Islet precursor cell (in vitro differentiated cells): ENCODE measurements at regions not wholly inside any gene's neighbourhood (a gene's known extent, or its start where the extent isn't known, plus 50 kb on each side); places are given as distances from the start of the nearest gene placed in this dataset.

Experiments
- DNase-seq: peaks from one replicate; pipeline ENCODE4 v3.0.0-alpha.2; 2018

DNA sequence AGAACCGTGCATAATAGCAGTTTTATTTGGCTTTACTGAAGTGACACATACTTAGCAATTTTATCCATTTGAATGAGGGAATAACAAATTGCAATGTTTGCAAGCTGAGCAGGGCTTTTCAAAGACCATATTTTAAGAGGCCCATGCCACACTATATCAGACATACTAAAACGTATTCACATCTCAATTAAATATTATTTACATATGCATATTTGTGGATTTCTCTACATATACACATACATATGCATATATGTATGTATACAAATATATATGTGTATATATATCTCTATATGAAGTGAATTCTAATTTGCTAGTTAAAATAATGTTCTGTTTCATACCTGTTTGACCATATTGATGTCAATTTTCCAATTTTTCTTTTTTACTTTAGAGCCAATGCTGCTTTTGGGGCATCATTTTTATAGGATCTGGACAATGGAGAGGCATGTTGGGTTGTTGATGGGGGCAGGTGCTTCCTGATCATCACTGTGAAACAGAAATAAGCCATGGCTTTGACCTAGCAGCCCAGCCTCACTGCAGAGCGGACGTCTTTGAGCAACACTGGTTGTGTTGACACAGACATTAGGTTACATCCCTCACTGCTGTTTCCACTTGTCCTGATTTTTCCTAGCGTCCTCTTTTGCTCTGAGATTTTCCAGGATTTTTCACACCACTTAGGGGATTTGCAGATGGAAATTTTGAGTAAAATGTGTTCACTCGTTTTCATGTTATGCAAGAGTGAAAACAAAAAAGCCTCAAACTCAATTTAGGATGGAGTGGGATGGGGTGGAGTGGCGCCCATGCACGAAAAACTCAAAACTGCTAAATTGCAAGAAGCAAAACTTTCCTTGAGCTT, 56.9 kb downstream of the RDH14 start:
- DNase-seq = no peak

DNA sequence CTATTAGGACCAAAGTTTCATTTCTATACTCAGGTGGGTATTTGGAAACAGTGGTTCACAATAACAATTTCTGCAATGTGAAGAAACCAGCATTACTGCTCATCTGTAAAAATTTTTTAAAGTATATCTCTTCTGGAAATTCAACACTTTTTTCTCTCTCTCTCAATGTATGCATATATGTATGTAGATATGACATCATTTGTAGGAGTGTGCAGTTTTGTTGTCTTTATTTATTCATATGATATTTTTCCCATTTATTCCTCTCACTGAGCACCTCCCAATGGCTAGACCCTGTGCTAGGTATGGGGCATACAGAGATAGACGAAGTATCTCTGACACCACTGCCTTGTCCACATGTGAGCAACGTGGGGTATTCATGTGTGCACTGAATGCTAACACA, 58.3 kb downstream of the RDH14 start:
- DNase-seq = no peak

DNA sequence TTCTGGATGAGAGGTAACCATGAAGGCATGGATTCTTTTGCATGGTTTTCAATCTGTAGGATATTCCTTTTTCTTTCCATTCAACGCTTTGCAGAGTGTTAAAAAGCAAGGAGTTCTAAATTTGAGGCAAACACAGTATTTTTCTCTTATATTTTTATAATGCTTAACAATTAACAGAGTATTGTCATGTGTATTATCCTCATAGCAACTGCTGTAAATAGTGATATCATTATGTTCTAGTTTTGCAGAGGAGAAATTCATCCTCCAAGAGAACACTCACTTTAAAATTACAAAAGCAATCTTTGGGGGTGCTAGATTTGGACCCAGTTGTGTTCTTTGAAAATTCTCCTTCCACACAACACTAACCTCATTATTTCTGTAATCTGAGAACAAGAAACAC, 58.7 kb downstream of the RDH14 start:
- no peak for DNase-seq

DNA sequence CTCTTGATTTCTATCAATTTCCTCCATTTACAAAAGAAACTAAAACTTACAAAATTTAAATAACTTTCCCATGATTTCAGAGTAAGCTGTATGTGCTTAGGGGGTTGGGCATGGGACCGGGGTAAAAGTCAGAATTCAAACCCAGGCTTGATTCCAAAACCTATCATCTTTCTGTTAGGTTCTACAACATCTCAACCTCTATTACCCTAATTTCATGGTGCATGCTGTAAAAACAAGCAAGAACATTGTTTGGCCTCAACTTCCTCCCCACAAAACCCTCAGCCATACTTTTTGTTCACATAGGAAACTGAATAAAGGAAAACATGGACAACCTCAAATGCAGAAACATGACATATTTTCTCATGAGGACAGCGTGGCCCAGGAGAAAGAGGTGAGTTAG, 59.3 kb downstream of the RDH14 start:
- no peak for DNase-seq

DNA sequence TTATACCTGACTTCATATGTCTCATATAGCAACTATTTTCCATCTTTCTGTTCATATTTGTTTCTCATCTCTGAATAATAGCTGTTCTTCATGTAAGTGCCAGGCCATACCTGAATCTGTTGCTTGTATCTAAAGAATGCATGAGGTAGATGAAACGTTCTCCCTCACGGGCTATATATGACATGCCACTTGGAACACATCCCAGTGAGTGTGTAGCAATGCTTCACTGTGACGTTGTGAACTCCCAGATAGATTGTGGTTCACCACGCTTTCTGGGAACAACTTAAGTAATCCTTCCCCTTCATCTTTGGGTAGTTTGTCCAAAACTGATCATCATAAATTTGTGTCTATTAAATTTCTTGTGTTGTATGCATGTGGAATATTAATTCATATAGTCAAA, 60.1 kb downstream of the RDH14 start:
- no peak for DNase-seq

DNA sequence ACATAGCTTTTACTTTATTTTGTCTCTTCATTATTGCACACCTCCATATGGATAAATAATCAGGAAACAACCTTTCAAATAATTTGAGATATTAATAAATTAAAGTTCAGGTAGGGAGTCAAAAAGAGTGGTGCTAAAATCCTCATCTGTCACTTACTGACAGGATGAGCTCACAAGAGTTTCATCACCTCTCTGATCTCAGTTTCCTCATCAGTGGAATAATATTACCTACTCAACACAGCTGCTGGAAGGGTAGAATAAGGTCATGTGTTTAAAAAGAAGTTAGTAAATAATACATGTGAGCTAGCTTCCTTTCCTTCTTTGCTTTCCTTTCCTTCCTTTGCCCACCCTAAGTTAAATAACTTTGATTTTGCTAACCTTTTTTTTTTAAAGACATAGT, 61.9 kb downstream of the RDH14 start:
- no peak for DNase-seq

DNA sequence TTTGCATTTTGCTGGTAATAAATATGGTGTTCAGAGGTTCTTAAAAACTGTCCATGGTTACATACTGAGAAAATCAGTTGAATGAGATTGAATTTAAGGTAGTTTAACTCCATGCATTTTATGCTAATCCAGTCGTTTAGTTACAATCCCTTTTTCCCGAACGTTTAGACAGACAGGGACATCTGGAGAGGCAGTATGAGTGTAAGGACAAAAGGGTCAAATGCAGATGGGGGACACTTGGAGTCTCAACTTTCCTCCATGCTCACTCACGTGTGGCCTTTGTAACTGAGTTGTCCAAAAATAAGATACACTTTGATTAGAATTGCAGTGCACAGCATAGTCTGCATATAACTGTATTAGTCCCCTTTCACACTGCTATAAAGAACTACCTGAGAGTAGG, 63.9 kb downstream of the RDH14 start:
- DNase-seq = no peak

DNA sequence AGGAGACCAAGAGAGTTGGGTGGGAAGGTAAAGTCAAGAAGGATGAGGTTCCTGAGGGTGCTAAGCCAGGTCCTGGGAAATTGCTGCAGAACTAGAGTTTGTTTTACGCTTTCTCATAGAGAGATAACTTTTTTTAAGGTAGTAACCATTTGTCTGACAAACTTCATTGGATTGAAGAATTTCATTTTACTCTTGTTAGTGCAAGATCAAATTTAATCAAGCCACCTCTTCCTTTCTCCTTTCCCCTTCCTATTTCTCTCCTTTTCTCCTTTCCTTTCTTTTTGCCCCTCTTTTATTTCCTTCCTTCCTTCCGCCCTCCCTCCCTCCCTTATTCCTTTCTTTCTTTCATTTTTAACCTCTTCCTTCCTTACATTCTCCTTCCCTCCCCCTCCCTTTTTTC, 65.4 kb downstream of the RDH14 start:
- no peak for DNase-seq

DNA sequence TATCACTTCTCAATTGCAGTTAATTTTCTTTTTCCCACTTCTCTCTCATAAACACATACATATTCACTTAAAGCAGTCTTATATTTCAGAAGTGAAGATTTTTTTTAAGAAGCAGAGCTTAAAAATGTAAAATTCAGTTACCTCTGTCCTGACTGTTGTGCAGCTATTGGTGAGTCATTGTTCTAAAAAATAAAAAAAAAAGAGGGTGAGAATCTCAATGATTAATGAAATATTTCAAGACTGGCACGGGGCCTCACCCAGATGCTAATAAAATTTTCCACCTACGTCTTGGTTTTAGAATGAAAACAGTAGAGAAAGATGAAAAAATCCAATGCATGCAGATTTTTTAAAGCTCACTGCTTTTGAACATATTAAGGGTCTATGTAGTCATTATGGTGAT, 67.7 kb downstream of the RDH14 start:
- DNase-seq = no peak

DNA sequence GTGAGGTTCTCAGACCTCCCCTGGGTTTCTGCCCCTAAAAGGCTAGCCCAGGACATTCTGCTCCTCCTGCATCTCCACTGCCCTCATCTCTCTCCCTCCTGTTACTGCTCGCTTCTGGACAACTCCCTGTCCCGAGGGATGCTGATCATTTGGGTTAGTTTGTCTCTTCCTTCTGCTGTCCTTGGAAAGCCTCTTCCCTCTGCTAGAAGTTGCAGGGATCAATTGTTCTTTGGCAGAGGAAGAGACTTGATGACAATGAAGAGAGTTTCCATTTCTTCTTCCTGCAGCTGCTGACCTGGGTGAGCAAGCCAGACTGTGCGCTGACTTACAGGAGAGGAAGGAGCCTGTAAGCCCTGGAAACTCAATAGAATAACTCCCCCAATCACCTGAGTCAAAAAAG, 68.9 kb downstream of the RDH14 start:
- no peak for DNase-seq

DNA sequence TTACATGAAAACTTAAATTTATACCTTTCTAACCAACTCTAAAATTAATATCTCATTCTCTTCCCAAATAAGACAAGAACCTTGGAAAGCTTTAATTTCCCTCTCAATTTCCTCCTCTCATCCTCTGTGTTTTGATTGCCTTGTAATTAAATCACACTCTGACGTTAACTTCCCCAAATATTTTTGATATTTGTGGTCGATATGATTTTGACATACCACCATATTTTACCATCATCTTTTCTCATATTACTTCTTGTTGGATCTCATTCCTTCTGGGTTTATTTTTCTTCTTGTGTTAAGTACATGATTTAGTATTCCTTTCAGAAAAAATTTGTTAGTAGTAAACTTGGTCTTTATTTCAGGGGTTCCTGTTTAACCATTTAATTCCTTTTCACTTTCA, 69.6 kb downstream of the RDH14 start:
- DNase-seq = no peak

DNA sequence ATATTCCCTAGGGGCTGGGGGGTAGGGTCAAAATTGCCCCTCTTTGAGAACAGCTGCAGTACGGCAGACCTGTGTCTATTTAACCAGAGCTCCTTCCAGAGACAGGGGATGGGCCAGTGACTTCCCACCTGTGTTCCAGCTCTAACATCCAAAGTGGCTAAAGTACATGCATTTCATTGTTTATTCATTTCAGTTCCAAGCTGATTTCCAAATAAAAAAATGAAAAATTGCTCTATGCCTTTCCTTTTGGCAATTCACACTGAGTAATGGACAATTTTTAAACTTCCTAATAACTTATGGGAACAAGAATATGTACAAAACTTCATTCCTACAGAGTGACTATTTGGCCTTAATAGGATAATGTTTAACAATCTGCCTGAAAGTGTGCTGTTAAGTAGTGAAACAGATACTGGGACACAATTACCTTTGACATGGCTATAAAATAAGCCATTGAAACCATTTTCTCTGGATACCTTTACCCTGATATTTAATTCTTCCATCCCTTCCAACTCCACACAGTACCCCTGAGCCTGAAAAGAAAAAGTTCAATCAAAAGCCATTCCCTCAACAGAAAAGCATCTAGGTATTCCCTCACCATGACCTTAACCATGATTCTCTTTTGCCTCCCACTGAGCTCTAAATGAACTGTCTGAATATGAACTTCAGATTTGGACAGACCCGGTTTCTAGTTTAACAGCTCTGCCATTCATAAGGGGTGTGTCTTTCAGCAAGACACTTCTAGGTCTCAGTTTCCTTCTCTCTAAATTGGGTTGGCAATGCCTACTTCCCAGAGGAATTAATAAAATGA, 73.1 kb downstream of the RDH14 start:
- DNase-seq = no peak

DNA sequence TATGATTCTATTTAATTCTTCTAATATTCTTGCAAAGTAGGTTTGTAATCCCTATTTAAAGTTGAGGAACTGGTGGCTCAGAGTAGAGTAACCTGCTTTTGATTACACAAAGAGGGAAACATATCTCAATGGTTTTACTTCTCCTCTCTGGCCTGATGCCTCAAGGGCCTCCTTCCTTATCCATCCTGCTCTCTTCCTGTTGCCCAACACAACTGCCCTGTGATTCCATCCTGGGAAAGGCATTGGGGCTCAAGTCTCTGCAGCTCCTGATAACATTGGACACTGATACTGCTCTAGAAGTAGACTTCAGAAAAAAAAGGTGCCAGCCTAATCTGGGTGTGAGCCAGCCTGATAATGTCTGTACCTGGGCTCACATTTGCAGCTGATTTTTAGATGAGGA, 75.8 kb downstream of the RDH14 start:
- DNase-seq = no peak

DNA sequence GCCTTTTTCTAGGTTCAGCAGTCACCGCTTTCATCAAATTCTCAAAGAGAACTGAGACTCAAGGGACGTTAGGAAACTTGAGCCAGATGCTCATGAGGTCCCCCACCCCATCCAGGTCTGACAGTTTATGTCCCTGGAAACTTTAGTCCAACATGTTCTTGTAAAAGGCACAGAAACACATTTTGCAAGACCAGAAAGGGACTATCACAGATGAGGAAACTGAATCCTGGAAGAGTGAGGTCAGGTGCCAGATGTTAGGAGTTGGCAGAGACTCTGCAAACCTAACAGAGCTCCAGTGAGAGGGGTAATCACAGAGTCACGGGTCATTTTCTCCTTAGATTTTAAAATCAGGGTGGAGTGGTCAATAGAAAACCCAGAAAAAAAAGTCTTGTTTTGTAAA, 76.6 kb downstream of the RDH14 start:
- DNase-seq = no peak

DNA sequence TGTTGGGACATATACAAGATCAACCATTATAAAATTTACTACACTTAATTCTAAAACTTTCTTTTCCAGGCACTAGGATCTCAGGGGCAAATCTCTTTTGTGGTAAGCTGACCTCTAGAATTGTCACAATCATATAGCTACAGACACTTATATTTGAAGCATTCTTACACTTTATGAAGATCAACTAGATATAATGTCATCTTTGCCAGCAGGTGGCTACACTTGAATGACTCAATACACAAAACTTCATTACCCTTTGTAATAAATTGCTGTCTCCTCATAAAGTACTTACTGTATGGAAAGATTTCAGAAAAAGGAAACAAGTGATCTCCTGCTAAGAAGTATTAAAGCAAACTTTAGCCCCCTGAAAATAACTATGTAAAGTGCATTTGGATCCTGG, 77.8 kb downstream of the RDH14 start:
- DNase-seq = no peak

DNA sequence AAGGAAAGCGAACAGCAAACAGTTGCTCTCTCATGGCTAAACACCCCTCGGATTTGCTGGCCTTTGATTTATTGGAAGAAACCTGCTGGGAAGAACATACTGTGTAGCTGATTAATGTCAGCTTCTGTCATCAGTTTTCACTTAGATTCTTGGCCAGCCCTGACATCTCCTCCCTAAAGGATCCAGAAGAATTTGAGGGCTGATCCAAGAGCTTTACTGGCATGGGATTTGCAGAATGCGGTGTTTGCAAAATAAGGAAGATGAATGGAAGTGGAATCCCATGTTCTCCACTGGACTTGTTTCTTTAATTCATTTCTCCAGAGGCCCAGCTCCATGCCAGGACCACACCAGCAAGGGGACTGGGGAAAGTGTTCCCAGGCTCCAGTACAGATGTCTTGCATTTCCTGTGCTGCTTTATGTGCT, 80.5 kb downstream of the RDH14 start:
- no peak for DNase-seq

DNA sequence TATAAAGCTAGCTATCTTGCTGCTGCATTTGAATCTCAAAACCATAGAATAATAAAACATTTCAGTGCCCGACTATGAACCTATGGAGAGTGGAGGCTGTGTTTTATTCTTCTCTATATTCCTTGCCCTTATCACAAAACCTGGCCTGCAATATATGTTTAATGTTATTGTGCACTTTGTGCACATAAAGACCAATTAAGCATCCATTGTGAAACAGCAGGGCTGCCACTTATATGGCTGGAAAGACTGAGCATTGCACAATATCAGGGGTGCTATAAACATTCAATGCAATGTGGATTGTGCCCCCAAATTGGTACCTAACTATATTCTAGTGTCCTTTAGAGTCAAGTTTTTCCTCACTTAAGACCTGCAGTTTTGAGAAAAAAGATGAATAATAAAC, 83.2 kb downstream of the RDH14 start:
- DNase-seq = no peak

DNA sequence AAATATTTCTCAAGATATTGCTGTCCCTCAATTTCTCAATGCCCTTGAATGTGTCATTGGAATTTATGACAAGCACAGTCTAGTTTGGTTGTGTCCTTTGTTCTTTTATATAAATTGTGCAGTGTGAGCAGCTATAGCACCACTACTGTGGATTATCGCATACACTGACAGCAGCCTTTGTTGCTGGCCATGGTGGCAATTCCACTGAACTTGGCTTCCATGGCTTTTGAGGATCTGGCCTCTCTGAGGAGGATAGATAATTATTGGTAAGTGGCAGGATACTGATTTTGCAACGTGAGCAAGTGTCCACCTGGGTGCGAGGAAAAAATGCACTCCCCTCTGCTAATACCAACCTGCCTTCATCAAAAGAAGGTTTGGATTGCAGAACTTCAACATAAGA, 84.0 kb downstream of the RDH14 start:
- no peak for DNase-seq

DNA sequence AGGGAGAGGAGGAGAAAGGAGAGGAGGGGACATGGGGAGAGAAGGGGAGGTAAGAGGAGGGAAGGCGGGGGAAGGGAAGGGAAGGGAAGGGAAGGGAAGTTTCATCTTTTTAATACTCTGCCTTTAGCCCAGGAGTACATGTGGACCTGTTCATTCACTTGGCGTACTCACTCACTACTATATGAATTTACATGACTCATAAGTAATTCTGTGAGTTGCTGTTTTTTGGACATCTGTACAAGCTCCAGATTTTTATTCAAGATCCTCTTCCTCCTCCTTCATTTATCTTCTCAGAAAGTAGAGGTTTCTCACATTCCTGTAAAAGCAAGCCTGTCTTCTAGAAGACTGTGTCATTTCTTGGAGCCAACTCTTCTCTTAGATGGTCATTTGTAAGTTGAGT, 84.6 kb downstream of the RDH14 start:
- DNase-seq = no peak

DNA sequence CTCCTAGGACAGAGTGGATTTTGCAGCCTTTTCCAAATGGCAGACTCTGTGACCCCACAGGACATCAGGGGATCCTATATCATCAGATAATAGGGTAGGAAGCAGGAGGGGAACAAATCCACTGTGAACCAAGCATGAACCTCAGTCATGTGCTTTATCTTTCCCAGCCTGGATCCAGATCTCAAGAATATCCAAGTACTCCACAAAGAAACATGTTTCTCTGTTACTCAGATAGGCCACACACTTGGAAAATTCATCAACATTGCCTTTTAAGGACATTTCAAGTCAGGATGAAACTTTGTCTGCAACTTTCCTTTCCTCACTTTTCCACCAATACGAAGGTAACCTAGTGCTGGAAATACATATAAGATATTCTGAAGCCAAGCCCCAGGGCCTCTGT, 85.8 kb downstream of the RDH14 start:
- DNase-seq = no peak

DNA sequence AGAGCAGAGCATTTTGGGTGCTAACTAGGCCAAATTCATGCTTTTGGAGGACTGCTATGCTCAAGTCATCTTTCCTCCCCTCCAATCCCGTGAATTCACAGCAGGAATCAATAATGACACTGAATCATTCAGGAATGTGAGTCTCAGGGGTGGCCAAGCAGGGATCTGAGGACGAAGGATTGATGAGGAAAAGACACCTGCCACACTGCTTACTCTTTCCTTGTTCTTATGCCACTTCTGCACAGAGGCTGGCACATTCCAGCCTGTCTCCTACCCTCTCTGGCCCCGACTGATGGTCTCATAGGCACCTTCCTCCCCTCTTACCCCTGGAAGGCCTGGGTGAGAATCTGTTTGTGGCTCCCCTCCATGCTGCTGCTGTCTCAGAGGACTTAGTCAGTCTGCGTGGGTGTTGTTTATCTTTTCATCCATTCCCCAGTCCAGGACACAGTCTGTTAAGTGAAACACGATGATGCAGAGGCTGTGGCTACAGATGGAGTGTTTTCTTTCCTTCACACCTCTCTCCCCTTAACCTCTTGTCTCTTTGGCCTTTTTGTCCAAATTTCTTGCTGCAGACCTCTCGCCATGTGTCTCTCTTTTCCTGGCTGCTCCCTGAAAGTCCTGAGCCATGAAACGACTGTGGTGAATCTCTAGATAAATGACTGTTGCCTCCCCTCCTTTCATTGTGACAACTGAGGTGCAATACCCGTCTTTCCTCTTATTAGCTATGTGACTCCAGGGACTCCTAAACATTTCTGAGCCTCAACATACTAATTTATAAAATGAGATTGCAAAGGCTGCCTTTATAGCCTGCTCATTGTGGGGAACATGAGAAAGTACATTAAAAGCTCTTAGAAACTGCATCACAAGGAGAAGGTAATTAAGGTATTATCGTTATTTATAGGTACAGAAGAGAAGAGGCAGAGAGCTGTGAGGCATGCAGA, 86.9 kb downstream of the RDH14 start:
- DNase-seq = no peak

DNA sequence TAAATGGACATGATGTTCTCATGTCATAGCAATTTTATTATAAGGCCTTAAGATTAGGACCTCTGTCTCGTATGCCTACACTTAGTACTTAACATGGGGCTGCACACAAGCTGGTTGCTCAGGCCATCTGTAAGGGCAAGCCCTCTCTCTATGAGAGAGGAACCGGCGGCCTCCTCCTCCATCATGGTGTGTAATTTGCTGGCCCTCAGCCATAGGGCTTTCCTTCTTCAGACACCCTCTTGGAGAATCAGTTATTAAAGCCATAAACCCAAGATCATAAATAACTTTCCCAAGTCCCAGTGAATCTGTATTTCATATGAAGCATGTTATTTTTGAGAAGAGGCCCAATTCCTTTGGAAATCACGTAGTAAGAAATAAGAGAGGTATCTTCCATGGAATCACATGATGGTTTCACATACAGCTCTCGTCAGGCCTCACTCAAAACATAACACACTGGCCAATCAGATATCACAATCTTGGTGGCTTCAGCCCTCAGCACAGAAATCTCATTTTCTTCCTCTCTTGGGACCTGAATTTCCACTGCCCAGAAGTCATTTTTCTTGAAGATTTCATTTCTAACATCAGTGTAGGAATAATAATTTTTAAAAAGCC, 92.6 kb downstream of the RDH14 start:
- DNase-seq = no peak

DNA sequence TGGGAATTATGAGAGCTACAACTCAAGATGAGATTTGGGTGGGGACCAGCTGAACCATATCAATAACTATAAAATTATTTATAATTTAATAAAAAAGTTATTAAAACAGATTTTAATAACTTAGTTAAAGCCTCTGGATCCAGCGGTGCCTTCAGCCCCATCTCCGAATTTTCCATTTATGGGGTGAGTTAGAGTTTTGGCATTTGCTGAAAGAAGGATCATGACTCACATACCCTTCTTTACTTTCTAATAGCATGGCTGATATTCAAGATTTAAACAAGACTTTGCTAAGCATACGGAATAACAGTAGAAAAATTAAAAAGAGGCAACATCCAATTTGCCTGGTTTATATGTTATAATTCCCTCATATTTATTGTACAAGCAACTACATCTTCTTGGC, 94.5 kb downstream of the RDH14 start:
- no peak for DNase-seq
